BE2C (cell line): ENCODE measurements at regions not wholly inside any gene's neighbourhood (a gene's known extent, or its start where the extent isn't known, plus 50 kb on each side); places are given as distances from the start of the nearest gene placed in this dataset.

Source experiments
- DNase-seq: peaks from one replicate; pipeline ENCODE4 v3.0.0-alpha.2; 2020
- H3K27me3 ChIP-seq: fragments of 250-450 bp; sonication (Bioruptor Pico); 2 replicates; pipeline ENCODE4 v1.5.1; 2020; ENCODE audit warnings: mild to moderate bottlenecking
- H3K36me3 ChIP-seq: fragments of 250-450 bp; sonication (Bioruptor Pico); 2 replicates; pipeline ENCODE4 v1.5.1; 2020; ENCODE audit warnings: mild to moderate bottlenecking
- H3K4me1 ChIP-seq: fragments of 250-450 bp; sonication (Bioruptor Pico); 2 replicates; pipeline ENCODE4 v1.5.1; 2020
- H3K4me3 ChIP-seq: 2 replicates; pipeline ENCODE4 v1.5.1; 2011; ENCODE audit warnings: low read depth, low read length
- H3K9me3 ChIP-seq: fragments of 250-450 bp; sonication (Bioruptor Pico); 2 replicates; pipeline ENCODE4 v1.5.1; 2020
- TF ChIP-seq, protein P1 (sequence below): IDR thresholded peaks from 2 replicates; pipeline ENCODE4 v1.5.1; 2012; ENCODE audit warnings: mild to moderate bottlenecking, low read depth, low read length

- H3K36me3 ChIP-seq = no peaks in the 10 kb centered on the region
- TF ChIP-seq, protein P1, sequence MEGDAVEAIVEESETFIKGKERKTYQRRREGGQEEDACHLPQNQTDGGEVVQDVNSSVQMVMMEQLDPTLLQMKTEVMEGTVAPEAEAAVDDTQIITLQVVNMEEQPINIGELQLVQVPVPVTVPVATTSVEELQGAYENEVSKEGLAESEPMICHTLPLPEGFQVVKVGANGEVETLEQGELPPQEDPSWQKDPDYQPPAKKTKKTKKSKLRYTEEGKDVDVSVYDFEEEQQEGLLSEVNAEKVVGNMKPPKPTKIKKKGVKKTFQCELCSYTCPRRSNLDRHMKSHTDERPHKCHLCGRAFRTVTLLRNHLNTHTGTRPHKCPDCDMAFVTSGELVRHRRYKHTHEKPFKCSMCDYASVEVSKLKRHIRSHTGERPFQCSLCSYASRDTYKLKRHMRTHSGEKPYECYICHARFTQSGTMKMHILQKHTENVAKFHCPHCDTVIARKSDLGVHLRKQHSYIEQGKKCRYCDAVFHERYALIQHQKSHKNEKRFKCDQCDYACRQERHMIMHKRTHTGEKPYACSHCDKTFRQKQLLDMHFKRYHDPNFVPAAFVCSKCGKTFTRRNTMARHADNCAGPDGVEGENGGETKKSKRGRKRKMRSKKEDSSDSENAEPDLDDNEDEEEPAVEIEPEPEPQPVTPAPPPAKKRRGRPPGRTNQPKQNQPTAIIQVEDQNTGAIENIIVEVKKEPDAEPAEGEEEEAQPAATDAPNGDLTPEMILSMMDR = no peak
- H3K27me3 ChIP-seq = no peaks in the 10 kb centered on the region
- no peaks in the 10 kb centered on the region for H3K9me3 ChIP-seq
- H3K4me3 ChIP-seq = no peak overlapping the region
- H3K4me1 ChIP-seq = no peaks in the 10 kb centered on the region
- DNase-seq = no peak
Observed at GRCh38 chr3:18680758-18681157, 255.6 kb upstream of the SATB1 start.

DNA sequence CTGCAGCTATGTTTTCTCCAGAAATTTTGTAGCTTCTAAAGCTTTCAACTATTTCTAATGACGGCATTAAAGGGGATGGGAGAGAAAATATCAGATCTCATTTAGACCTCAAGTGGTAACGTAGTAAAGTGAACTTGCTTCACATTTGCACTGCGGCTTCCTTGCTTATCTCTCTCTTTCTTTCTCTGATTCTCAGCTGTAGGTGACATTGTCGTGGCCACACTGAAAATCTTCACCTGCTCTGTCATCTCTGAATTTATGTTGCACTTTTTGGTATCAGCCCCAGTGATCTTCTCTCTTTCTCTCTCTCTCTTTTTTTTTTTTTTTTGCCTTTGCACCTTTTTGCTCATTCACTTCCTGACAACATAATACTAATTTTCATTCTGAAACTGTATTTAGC is 254.1 kb upstream of the SATB1 start:
- DNase-seq = no peak
- Histone ChIP-seq H3K27me3 (no peaks in the 10 kb centered on the region), H3K4me3 (no peak overlapping the region)

DNA sequence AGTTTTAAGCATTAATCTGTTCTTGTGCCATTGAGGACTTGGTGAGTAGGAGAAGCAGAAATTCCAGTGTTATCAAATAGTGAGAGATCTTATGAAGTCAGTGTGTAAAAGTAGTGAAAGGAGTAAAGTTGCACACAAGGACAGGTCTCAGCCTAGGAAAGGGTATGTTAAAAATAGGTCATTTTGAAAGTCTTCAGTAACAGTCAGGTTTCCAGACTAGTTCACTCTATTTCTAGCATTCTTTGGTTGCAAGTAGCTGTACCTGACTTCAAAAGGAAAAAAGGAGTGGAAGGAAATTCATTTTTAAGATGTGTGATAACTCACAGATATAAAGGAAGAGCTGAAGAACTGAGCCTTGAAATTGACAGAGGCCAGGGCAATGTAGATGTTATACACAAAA is 250.1 kb upstream of the SATB1 start:
- H3K9me3 ChIP-seq = no peaks in the 10 kb centered on the region
- no peak for DNase-seq
- TF ChIP-seq, protein P1 = no peak
- no peaks in the 10 kb centered on the region for H3K27me3 ChIP-seq
- H3K4me1 ChIP-seq = no peaks in the 10 kb centered on the region
- no peak overlapping the region for H3K4me3 ChIP-seq
- H3K36me3 ChIP-seq = no peaks in the 10 kb centered on the region

More for the DNA sequence above, 254.1 kb upstream of the SATB1 start:
- Histone ChIP-seq H3K4me1 (no peaks in the 10 kb centered on the region), H3K9me3 (no peaks in the 10 kb centered on the region), H3K36me3 (no peaks in the 10 kb centered on the region)
- TF ChIP-seq, protein P1 = no peak

DNA sequence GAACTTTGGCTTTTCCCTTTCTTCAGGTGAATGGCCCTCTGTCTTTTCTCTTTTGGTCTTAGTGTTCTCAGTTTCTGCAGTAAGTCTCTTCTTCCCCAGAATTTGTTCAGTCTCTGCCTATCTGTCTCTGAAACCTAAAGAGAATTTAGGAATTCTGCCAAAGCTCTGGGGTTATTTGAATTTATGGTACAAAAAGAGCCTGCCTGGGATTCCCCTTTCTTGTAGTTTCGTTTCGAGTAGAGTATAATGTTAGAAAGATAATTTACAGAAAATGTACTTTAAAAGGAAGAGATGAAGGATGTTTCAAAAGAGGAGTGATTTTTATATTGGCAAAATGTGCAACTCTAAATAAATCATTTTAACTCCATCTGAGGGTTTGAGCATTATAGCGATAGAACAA is 247.4 kb upstream of the SATB1 start:
- H3K4me1 ChIP-seq = no peaks in the 10 kb centered on the region
- H3K9me3 ChIP-seq = no peaks in the 10 kb centered on the region
- no peak overlapping the region for H3K4me3 ChIP-seq
- no peak for DNase-seq
- no peaks in the 10 kb centered on the region for H3K27me3 ChIP-seq
- H3K36me3 ChIP-seq = no peaks in the 10 kb centered on the region
- TF ChIP-seq, protein P1 = no peak

DNA sequence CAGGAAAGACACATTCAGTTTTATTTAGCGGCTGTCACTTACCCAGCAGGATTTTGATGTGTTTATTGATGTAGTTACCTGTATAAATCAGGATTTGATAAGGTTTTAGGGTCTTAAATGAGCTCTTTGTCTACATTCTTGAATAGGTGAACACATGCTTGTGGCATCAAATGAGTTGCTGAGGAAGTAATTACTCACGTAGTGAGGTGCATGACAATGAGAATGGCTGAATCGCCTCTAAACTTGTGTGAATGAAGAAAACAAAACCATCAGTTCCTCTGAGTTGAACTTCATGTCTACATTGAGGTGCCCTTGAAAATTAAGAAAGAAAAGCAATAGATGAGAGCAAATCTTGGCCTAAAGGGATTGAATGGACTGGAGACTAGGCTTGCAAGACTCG is 245.6 kb upstream of the SATB1 start:
- Histone ChIP-seq H3K27me3 (no peaks in the 10 kb centered on the region), H3K36me3 (no peaks in the 10 kb centered on the region), H3K4me1 (no peaks in the 10 kb centered on the region), H3K9me3 (no peaks in the 10 kb centered on the region), H3K4me3 (no peak overlapping the region)
- TF ChIP-seq, protein P1 = no peak
- no peak for DNase-seq

GRCh38 chr3:18669374-18669773 is 244.2 kb upstream of the SATB1 start:
- H3K4me3 ChIP-seq = no peak overlapping the region
- TF ChIP-seq, protein P1 = no peak
- H3K4me1 ChIP-seq = no peaks in the 10 kb centered on the region
- no peaks in the 10 kb centered on the region for H3K36me3 ChIP-seq
- DNase-seq = no peak
- H3K27me3 ChIP-seq = no peaks in the 10 kb centered on the region
- no peaks in the 10 kb centered on the region for H3K9me3 ChIP-seq
